ENCODE measurements at regions not wholly inside any gene's neighbourhood (a gene's known extent, or its start where the extent isn't known, plus 50 kb on each side); places are given as distances from the start of the nearest gene placed in this dataset.

DNA sequence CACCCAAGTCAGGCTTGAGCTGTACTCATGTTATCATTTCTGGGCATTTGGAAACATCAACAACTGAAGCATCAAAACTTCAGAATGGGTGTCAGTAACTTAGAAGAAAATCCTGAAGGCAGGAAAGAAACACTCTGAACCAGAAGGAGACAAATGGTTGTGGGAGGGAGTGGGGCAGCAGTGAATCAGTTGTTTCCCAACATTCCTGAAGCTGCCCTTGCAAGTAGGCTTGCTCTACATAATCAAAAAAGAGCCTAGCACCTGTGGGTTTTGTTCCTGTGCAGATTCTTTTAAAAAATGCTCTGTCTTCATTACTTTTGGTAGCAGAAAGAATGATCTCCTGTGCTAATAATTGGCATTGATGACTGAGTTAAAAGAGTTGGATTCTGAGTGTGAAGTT, 424.2 kb upstream of the GRIA1 start:
- TF ChIP-seq, protein P1, sequence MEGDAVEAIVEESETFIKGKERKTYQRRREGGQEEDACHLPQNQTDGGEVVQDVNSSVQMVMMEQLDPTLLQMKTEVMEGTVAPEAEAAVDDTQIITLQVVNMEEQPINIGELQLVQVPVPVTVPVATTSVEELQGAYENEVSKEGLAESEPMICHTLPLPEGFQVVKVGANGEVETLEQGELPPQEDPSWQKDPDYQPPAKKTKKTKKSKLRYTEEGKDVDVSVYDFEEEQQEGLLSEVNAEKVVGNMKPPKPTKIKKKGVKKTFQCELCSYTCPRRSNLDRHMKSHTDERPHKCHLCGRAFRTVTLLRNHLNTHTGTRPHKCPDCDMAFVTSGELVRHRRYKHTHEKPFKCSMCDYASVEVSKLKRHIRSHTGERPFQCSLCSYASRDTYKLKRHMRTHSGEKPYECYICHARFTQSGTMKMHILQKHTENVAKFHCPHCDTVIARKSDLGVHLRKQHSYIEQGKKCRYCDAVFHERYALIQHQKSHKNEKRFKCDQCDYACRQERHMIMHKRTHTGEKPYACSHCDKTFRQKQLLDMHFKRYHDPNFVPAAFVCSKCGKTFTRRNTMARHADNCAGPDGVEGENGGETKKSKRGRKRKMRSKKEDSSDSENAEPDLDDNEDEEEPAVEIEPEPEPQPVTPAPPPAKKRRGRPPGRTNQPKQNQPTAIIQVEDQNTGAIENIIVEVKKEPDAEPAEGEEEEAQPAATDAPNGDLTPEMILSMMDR (IDR thresholded peaks at IDR 0.05; ENCODE audit: insufficient read depth, low read length, poor library complexity, severe bottlenecking), result no peak
- no peak for TF ChIP-seq EZH2phosphoT487 (conservative IDR thresholded peaks at IDR 0.05; ENCODE audit: low read length)

Measured in SU-DHL-6 (cell line).